DND-41 (cell line): ENCODE measurements at regions not wholly inside any gene's neighbourhood (a gene's known extent, or its start where the extent isn't known, plus 50 kb on each side); places are given as distances from the start of the nearest gene placed in this dataset.

Source experiments
- ATAC-seq: fragments of 200-7000 bp; cut with Tn5 transposase; 3 replicates; pipeline ENCODE4 v1.9.1; 2021; ENCODE audit warnings: low read depth; ENCODE audit not compliant: insufficient read depth
- DNase-seq: peaks from one replicate; pipeline ENCODE4 v3.0.0-alpha.2; 2020
- H2AFZ ChIP-seq: 2 replicates; pipeline ENCODE4 v1.6.0; 2012; ENCODE audit warnings: low read depth, low read length
- H3K27ac ChIP-seq: 2 replicates; pipeline ENCODE4 v1.5.1; 2012; ENCODE audit warnings: low read length, inconsistent platforms
- H3K27me3 ChIP-seq: fragments of 200-600 bp; sonication (generic); 2 replicates; pipeline ENCODE4 v1.6.0; 2012; ENCODE audit warnings: low read length, mild to moderate bottlenecking, inconsistent platforms; ENCODE audit not compliant: insufficient read depth, poor library complexity
- H3K36me3 ChIP-seq: 2 replicates; pipeline ENCODE4 v1.5.1; 2012; ENCODE audit warnings: low read length, inconsistent platforms; ENCODE audit not compliant: insufficient read depth
- H3K4me1 ChIP-seq: 2 replicates; pipeline ENCODE4 v1.5.1; 2012; ENCODE audit warnings: mild to moderate bottlenecking, low read length; ENCODE audit not compliant: insufficient read depth
- H3K4me2 ChIP-seq: 2 replicates; pipeline ENCODE4 v1.6.0; 2012; ENCODE audit warnings: mild to moderate bottlenecking, moderate library complexity, low read length, inconsistent platforms; ENCODE audit not compliant: insufficient read depth
- H3K4me3 ChIP-seq, 2 experiments: fragments of 200-600 bp in 1 of 2; shearing (Covaris generic) in 1 of 2; 2 replicates each; pipeline ENCODE4 v1.5.1; 2012 to 2016; ENCODE audit warnings: inconsistent platforms in 2 of 2, low read length in 2 of 2, mild to moderate bottlenecking in 2 of 2, low read depth in 1 of 2, moderate library complexity in 1 of 2
- H3K79me2 ChIP-seq: 2 replicates; pipeline ENCODE4 v1.6.0; 2012; ENCODE audit warnings: low read length, inconsistent platforms; ENCODE audit not compliant: insufficient read depth
- H3K9ac ChIP-seq: 2 replicates; pipeline ENCODE4 v1.6.0; 2012; ENCODE audit warnings: low read depth, mild to moderate bottlenecking, inconsistent platforms, low read length, moderate library complexity
- H3K9me3 ChIP-seq: 2 replicates; pipeline ENCODE4 v1.5.1; 2012; ENCODE audit warnings: low read length, moderate library complexity, mild to moderate bottlenecking, inconsistent platforms; ENCODE audit not compliant: insufficient read depth, severe bottlenecking
- H4K20me1 ChIP-seq: 2 replicates; pipeline ENCODE4 v1.6.0; 2012; ENCODE audit warnings: low read length; ENCODE audit not compliant: insufficient read depth
- EZH2 ChIP-seq: IDR thresholded peaks from 3 replicates; pipeline ENCODE4 v1.6.1; 2012; ENCODE audit warnings: borderline replicate concordance, low read depth, mild to moderate bottlenecking, moderate library complexity, low read length, inconsistent platforms; ENCODE audit not compliant: severe bottlenecking
- TF ChIP-seq, protein P1 (sequence below): IDR thresholded peaks from 2 replicates; pipeline ENCODE4 v1.5.1; 2012; ENCODE audit warnings: borderline replicate concordance, low read length, moderate library complexity, mild to moderate bottlenecking; ENCODE audit not compliant: poor library complexity, severe bottlenecking; ENCODE audit errors: extremely low read depth

DNA sequence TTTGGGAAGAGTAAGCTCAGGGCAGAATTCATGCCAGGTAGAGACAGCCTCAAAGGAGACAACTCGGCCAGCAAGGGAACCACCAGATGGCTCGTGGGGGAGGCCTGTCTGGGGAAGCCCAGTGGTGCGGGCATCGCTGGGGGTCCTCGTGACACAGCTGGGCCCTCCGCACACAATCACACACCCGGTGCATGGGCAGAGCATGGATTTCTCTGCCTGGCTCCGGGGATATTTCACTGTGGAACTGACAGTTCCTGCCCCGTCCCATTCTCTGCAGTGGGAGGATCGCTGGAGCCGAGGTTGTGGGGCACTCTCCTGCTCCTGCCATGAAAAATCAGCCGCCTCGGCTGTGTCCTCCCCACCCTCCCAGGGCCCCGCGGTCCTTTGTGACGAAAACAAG is 108.0 kb downstream of the CRYAA start:
- Histone ChIP-seq H3K79me2 (no peaks in the 10 kb centered on the region), H3K27me3 (no peaks in the 10 kb centered on the region), H4K20me1 (no peaks in the 10 kb centered on the region; the same call in 1 of the 2 replicates), H2AFZ (no peak overlapping the region), H3K27ac (no peak overlapping the region), H3K4me1 (no peaks in the 10 kb centered on the region), H3K4me2 (no peak overlapping the region), H3K4me3 (no peak overlapping the region), H3K36me3 (no peaks in the 10 kb centered on the region), H3K9me3 (no peaks in the 10 kb centered on the region), H3K9ac (no peak overlapping the region)
- TF ChIP-seq EZH2, result no peak
- TF ChIP-seq, protein P1, sequence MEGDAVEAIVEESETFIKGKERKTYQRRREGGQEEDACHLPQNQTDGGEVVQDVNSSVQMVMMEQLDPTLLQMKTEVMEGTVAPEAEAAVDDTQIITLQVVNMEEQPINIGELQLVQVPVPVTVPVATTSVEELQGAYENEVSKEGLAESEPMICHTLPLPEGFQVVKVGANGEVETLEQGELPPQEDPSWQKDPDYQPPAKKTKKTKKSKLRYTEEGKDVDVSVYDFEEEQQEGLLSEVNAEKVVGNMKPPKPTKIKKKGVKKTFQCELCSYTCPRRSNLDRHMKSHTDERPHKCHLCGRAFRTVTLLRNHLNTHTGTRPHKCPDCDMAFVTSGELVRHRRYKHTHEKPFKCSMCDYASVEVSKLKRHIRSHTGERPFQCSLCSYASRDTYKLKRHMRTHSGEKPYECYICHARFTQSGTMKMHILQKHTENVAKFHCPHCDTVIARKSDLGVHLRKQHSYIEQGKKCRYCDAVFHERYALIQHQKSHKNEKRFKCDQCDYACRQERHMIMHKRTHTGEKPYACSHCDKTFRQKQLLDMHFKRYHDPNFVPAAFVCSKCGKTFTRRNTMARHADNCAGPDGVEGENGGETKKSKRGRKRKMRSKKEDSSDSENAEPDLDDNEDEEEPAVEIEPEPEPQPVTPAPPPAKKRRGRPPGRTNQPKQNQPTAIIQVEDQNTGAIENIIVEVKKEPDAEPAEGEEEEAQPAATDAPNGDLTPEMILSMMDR, result no peak
- no peak for DNase-seq
- no peak for ATAC-seq

DNA sequence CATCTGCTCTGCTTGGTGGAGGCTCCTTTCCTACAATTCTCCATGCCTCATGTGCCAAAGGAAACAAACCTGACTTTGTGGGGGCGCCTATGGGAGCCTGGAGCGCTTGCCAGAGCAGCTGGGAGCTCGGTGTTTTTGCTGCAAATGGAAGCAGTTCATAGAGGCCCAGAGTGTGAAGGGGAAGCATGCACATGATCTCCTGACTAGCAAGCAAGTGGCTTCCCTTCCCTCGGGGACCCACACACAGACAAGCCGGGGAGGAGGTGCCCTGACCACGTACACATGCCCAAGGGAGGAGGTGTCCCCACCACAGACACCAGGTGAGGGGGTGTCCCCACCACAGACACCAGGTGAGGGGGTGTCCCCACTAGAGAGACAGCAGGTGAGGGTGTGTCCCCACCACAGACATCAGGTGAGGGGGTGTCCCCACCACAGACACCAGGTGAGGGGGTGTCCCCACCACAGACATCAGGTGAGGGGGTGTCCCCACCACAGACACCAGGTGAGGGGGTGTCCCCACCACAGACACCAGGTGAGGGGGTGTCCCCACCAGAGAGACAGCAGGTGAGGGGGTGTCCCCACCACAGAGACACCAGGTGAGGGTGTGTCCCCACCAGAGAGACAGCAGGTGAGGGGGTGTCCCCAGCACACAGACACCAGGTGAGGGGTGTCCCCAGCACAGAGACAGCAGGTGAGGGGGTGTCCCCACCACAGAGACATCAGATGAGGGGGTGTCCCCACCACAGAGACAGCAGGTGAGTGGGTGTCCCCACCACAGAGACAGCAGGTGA is 106.8 kb downstream of the CRYAA start:
- Histone ChIP-seq H3K9ac (no peak overlapping the region), H3K27me3 (no peaks in the 10 kb centered on the region), H3K4me2 (no peak overlapping the region), H2AFZ (no peak overlapping the region), H3K27ac (no peak overlapping the region), H4K20me1 (no peaks in the 10 kb centered on the region; the same call in 1 of the 2 replicates), H3K36me3 (no peaks in the 10 kb centered on the region), H3K79me2 (no peaks in the 10 kb centered on the region), H3K4me3 (no peak overlapping the region), H3K4me1 (no peaks in the 10 kb centered on the region), H3K9me3 (no peaks in the 10 kb centered on the region)
- TF ChIP-seq, protein P1, result no peak
- TF ChIP-seq EZH2, result no peak
- no peak for DNase-seq
- ATAC-seq, result no peak

DNA sequence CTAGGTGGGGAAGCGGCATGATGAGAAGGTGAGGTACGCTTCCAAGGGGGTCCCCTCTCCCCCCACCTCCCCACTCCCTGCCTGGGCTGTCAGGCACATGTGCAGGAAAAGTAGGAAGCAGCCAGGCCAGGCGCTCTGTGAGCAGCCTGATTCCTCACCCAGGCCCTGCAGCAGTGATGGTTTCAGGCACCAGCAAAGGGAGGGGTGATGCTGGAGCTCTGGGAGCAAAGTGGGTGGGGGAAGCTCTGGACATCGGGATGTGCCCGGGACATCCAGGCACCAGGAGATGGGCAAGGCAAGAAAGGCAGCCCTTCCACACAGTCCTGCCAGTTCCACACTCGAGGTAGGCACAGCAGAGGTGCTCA is 106.1 kb downstream of the CRYAA start:
- DNase-seq (no peak), ATAC-seq (no peak)
- H3K9me3 ChIP-seq, result no peaks in the 10 kb centered on the region
- no peaks in the 10 kb centered on the region for H3K4me1 ChIP-seq
- no peaks in the 10 kb centered on the region for H3K36me3 ChIP-seq
- H3K27ac ChIP-seq, result no peak overlapping the region
- H3K4me2 ChIP-seq, result no peak overlapping the region
- H4K20me1 ChIP-seq, result no peaks in the 10 kb centered on the region; the same call in 1 of the 2 replicates
- TF ChIP-seq, protein P1, result no peak
- TF ChIP-seq EZH2, result no peak
- H3K9ac ChIP-seq, result no peak overlapping the region
- no peaks in the 10 kb centered on the region for H3K27me3 ChIP-seq
- no peak overlapping the region for H2AFZ ChIP-seq
- no peak overlapping the region for H3K4me3 ChIP-seq
- no peaks in the 10 kb centered on the region for H3K79me2 ChIP-seq
